ENCODE measurements at regions not wholly inside any gene's neighbourhood (a gene's known extent, or its start where the extent isn't known, plus 50 kb on each side); places are given as distances from the start of the nearest gene placed in this dataset.
"Not testable (repeated sequence)": the region's sequence is repeated elsewhere in the genome, so short reads cannot be mapped to it uniquely, and the experiment has no call there.

DNA sequence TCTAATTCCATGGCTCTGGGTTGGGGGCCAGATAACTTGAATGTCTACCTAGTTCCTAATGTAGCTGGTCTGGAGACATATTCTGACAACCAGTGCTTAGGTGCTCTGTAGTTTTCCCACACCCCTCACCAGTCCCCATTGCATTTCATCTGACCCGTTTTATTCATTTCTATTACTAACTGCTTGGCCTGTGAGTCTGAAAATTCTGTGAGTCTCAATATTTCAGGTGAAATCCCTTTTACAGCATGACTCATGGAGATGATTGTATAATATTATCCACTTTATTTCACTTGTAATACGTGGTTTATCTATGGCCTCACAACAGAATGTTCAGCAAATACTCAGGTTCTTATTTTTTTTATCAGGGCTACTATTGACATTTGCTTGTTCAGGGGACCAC lies 103.7 kb upstream of the UGP2 start:
- Histone ChIP-seq H3K9me3 (peaks cover 0 to 7% (median 0%) of the 10 kb centered on the region in 12 donors), H3K27me3 (no peaks in the 10 kb centered on the region), H3K4me1 (peaks cover 0 to 27% (median 12%) of the 10 kb centered on the region in 12 donors), H3K27ac (peak overlapping the region in 1 of 12 donors; percentile 53), H3K36me3 (no peaks in the 10 kb centered on the region), H3K4me3 (no peak overlapping the region)
- WGBS, 4 donors = 74 to 95% (median 81%) methylated on average over 2 of the region's 2 CpGs
- ATAC-seq (no peak), DNase-seq (no peak)
- intact Hi-C loops (cut with DNase I) = no loop called here
- TF ChIP-seq, protein P1, sequence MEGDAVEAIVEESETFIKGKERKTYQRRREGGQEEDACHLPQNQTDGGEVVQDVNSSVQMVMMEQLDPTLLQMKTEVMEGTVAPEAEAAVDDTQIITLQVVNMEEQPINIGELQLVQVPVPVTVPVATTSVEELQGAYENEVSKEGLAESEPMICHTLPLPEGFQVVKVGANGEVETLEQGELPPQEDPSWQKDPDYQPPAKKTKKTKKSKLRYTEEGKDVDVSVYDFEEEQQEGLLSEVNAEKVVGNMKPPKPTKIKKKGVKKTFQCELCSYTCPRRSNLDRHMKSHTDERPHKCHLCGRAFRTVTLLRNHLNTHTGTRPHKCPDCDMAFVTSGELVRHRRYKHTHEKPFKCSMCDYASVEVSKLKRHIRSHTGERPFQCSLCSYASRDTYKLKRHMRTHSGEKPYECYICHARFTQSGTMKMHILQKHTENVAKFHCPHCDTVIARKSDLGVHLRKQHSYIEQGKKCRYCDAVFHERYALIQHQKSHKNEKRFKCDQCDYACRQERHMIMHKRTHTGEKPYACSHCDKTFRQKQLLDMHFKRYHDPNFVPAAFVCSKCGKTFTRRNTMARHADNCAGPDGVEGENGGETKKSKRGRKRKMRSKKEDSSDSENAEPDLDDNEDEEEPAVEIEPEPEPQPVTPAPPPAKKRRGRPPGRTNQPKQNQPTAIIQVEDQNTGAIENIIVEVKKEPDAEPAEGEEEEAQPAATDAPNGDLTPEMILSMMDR (IDR thresholded peaks at IDR 0.05) = no peak

DNA sequence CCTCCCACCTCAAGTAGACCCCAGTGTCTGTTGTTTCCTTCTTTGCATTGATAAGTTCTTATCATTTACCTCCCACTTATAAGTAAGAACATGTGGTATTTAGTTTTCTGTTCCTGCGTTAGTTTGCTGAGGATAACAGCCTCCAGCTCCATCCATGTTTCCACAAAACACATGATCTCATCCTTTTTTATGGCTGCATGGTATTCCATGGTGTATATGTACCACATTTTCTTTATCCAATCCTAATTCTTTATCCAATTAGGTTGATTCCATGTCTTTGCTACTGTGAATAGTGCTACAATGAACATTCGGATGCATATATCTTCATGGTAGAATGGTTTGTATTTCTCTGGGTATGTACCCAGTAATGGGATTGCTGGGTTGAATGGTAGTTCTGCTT lies 102.5 kb upstream of the UGP2 start:
- H3K27ac ChIP-seq; ATAC-seq; DNase-seq; H3K4me3 ChIP-seq; H3K9me3 ChIP-seq; H3K27me3 ChIP-seq; intact Hi-C loops (cut with DNase I); H3K36me3 ChIP-seq: not testable (repeated sequence)
- WGBS, 4 donors = 91 to 95% (median 94%) methylated on average over 2 of the region's 2 CpGs
- H3K4me1 ChIP-seq = peaks cover 0 to 27% (median 12%) of the 10 kb centered on the region in 12 donors

DNA sequence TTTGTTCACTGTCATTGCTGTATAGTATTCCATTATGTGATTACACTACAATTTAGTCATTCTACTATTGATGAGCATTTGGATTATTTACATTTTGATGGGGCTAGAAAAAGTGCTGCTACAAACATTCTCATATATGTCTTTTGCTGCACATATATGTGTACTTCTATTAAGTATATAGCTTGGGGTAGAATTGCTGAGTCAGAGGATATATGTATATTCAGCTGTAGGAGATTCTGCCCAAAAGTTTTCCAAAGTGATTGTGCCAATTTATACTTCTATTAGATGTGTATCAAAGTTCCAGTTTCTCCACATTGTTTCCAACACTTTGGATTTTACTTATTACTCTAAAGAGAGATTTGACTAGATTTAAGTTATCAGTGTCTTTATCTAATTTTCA lies 101.7 kb upstream of the UGP2 start:
- peaks cover 0 to 7% (median 0%) of the 10 kb centered on the region in 12 donors for H3K9me3 ChIP-seq
- no peak for TF ChIP-seq POLR2A (IDR thresholded peaks at IDR 0.05)
- TF ChIP-seq, protein P1 (IDR thresholded peaks at IDR 0.05) = no peak
- H3K27ac ChIP-seq = no peak overlapping the region
- peaks cover 0 to 30% (median 12%) of the 10 kb centered on the region in 12 donors for H3K4me1 ChIP-seq
- intact Hi-C loops (cut with DNase I) = no loop called here
- H3K36me3 ChIP-seq = no peaks in the 10 kb centered on the region
- no peak overlapping the region for H3K4me3 ChIP-seq
- DNase-seq = no peak
- H3K27me3 ChIP-seq = no peaks in the 10 kb centered on the region
- ATAC-seq = no peak

DNA sequence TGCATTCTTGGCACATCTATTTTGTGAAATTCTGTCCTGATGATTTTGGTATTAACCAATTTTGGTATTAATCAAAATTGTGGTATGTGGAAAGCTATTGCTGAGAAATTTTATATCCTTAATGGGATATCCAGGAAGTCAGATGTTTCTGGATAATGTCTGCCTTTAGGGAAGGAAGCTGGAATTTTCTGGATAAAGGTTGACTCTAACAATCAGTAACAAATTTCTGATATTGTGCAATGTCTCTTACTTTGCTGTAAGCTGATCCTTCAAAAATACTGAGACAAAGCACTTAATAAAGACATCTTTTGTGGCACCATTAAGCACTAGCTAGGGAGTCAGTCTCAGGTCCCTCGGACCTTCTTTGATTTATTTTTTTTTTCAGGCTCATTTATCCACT lies 100.8 kb upstream of the UGP2 start:
- intact Hi-C loops (cut with DNase I) = no loop called here
- H3K27me3 ChIP-seq = no peaks in the 10 kb centered on the region
- DNase-seq (no peak), ATAC-seq (no peak)
- H3K4me3 ChIP-seq = no peak overlapping the region
- no peaks in the 10 kb centered on the region for H3K36me3 ChIP-seq
- TF ChIP-seq, protein P1 (IDR thresholded peaks at IDR 0.05) = no peak
- no peak for TF ChIP-seq POLR2A (IDR thresholded peaks at IDR 0.05)
- WGBS, 4 donors = 79 to 95% (median 86%) methylated on average over 1 of the region's 1 CpG
- H3K27ac ChIP-seq = no peak overlapping the region
- H3K4me1 ChIP-seq = peaks cover 0 to 30% (median 11%) of the 10 kb centered on the region in 12 donors
- peaks cover 0 to 7% (median 0%) of the 10 kb centered on the region in 12 donors for H3K9me3 ChIP-seq

DNA sequence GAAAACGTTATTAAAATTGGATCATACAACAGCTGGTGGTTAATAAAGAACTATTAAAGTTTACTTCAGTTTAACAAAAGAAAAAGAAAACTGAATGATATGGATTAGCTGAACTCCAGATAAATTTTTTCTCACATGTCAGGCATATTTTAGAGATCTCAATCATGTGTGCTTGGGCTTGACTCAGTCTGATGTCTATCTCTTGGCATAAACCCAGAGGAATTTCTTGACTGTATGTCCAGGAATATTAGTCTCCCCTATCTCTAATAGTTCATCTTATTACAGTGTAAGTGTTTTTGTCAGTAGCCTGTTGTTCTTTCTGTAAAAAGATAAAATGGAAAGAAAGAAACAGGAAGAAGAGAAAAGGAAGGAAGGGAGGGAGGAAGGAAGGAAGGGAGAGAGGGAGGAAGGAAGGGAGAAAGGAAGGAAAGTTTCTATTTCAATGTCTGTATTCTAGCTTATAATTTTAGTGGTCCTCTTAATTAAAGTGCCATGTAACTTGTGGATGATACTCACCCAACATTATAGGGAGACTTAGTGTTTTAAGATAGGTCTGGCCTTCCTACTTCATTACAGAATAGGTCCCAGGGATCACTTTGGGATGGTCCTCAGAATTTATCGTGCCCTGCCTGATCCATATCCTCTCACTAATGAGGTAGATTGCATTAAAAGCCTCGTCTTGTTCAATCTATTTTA lies 99.7 kb upstream of the UGP2 start:
- ATAC-seq = no peak
- DNase-seq = no peak
- H3K4me3 ChIP-seq = no peak overlapping the region
- peaks cover 0 to 19% (median 4%) of the 10 kb centered on the region in 12 donors for H3K4me1 ChIP-seq
- WGBS, 4 donors = 66 to 77% (median 71%) methylated on average over 3 of the region's 3 CpGs
- TF ChIP-seq POLR2A (IDR thresholded peaks at IDR 0.05) = no peak
- TF ChIP-seq, protein P1 (IDR thresholded peaks at IDR 0.05) = no peak
- H3K36me3 ChIP-seq = no peaks in the 10 kb centered on the region
- intact Hi-C loops (cut with DNase I) = no loop called here
- no peaks in the 10 kb centered on the region for H3K27me3 ChIP-seq
- peaks cover 0 to 15% (median 2%) of the 10 kb centered on the region in 12 donors for H3K9me3 ChIP-seq
- no peak overlapping the region for H3K27ac ChIP-seq
